ENCODE measurements at regions not wholly inside any gene's neighbourhood (a gene's known extent, or its start where the extent isn't known, plus 50 kb on each side); places are given as distances from the start of the nearest gene placed in this dataset.

DNA sequence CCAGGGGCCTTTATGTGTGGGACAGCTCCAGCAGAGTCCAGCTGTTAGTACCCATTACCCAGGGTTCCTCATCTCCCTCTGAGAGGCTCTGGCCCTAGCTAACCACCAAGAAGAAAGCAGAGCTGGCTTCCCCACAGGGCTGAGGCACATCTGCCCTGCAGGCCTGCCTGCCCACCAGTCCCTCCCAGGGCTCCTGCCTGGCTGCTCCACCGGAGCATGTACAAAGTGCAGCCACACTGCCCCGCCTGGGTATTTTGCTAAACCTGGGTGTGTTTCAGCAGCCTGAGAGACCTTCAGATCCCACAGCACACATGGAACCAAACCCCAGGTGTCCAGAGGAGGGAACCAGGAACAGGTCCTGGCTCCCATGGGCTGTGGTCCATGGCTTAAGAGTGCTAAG lies 500.4 kb upstream of the KLHL4 start:
- TF ChIP-seq, protein P1, sequence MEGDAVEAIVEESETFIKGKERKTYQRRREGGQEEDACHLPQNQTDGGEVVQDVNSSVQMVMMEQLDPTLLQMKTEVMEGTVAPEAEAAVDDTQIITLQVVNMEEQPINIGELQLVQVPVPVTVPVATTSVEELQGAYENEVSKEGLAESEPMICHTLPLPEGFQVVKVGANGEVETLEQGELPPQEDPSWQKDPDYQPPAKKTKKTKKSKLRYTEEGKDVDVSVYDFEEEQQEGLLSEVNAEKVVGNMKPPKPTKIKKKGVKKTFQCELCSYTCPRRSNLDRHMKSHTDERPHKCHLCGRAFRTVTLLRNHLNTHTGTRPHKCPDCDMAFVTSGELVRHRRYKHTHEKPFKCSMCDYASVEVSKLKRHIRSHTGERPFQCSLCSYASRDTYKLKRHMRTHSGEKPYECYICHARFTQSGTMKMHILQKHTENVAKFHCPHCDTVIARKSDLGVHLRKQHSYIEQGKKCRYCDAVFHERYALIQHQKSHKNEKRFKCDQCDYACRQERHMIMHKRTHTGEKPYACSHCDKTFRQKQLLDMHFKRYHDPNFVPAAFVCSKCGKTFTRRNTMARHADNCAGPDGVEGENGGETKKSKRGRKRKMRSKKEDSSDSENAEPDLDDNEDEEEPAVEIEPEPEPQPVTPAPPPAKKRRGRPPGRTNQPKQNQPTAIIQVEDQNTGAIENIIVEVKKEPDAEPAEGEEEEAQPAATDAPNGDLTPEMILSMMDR (IDR thresholded peaks at IDR 0.05; ENCODE audit: insufficient read depth, low read length, poor library complexity, severe bottlenecking), result no peak
- TF ChIP-seq EZH2phosphoT487 (conservative IDR thresholded peaks at IDR 0.05; ENCODE audit: low read length), result no peak
